A673 (cell line): ENCODE measurements at regions not wholly inside any gene's neighbourhood (a gene's known extent, or its start where the extent isn't known, plus 50 kb on each side); places are given as distances from the start of the nearest gene placed in this dataset.

Experiments used
- BruUV-seq: library from RNA; stranded (reverse); fragments of 400-500 nt; replicated peaks from 2 replicates; lab custom pipeline; 2021; lab: Mats Ljungman, UMichigan
- CTCF ChIA-PET: fragments of 300-600 bp; sonication (Branson Sonifier 250); formaldehyde crosslinking; loops from one replicate; lab custom pipeline; 2022; ENCODE audit warnings: antibody characterized with exemption; lab: Charles Lee
- POLR2A ChIA-PET: fragments of 300-600 bp; sonication (Branson Sonifier 250); formaldehyde crosslinking; loops from one replicate; lab custom pipeline; 2022; ENCODE audit warnings: antibody characterized with exemption; ENCODE audit not compliant: low non-redundant PET; lab: Charles Lee
- DNase-seq: peaks from one replicate; pipeline ENCODE4 v3.0.0-alpha.2; 2015; ENCODE audit warnings: low spot score
- H3K27ac ChIP-seq: fragments of 200-600 bp; sonication (generic); 2 replicates; pipeline ENCODE4 v1.5.1; 2016; ENCODE audit warnings: mixed run types, low read depth, mild to moderate bottlenecking, mixed read lengths, antibody characterized with exemption, low read length; ENCODE audit not compliant: poor library complexity, severe bottlenecking
- H3K27me3 ChIP-seq: fragments of 200-600 bp; sonication (generic); replicated peaks from 2 replicates; pipeline ENCODE4 v1.6.1; 2017; ENCODE audit warnings: mixed run types, low read depth, mild to moderate bottlenecking, mixed read lengths, antibody characterized with exemption, low read length; ENCODE audit not compliant: insufficient read depth, poor library complexity
- H3K36me3 ChIP-seq: fragments of 200-600 bp; sonication (generic); 2 replicates; pipeline ENCODE4 v1.6.1; 2016; ENCODE audit warnings: mixed run types, mild to moderate bottlenecking, mixed read lengths, antibody characterized with exemption, low read length; ENCODE audit not compliant: insufficient read depth, poor library complexity, severe bottlenecking
- H3K4me1 ChIP-seq: fragments of 200-600 bp; sonication (generic); 2 replicates; pipeline ENCODE4 v1.6.1; 2017; ENCODE audit warnings: mixed run types, mild to moderate bottlenecking, mixed read lengths, antibody characterized with exemption, low read length; ENCODE audit not compliant: insufficient read depth, poor library complexity, severe bottlenecking
- H3K4me3 ChIP-seq: fragments of 200-600 bp; sonication (generic); 2 replicates; pipeline ENCODE4 v1.5.1; 2016; ENCODE audit warnings: low read depth, mixed run types, mild to moderate bottlenecking, mixed read lengths, low read length; ENCODE audit not compliant: poor library complexity, severe bottlenecking
- H3K9me3 ChIP-seq: fragments of 200-600 bp; sonication (generic); 2 replicates; pipeline ENCODE4 v1.6.1; 2016; ENCODE audit warnings: mixed run types, low read depth, mild to moderate bottlenecking, mixed read lengths, antibody characterized with exemption, low read length; ENCODE audit not compliant: poor library complexity, severe bottlenecking
- EZH2 ChIP-seq: fragments of 200-600 bp; sonication (generic); IDR thresholded peaks from 2 replicates; pipeline ENCODE4 v1.6.1; 2017; ENCODE audit warnings: borderline replicate concordance, low read depth, mild to moderate bottlenecking, mixed read lengths, antibody characterized with exemption, low read length; ENCODE audit not compliant: poor library complexity, severe bottlenecking
- intact Hi-C: fragments of 100-400 bp; cut with micrococcal nuclease; formaldehyde crosslinking; loops from one replicate; pipeline ENCODE4 v1.10.0; 2022; ENCODE audit not compliant: unreplicated experiment
- TF ChIP-seq, protein P1 (sequence below): fragments of 300-800, 200-600 bp; sonication (generic); conservative IDR thresholded peaks from 2 replicates; pipeline ENCODE4 v1.5.1; 2017; ENCODE audit warnings: low read depth, mild to moderate bottlenecking, antibody characterized with exemption, low read length, moderate library complexity, mixed read lengths

- no TSS peak for BruUV-seq
- no peaks in the 10 kb centered on the region for H3K27me3 ChIP-seq
- H3K4me1 ChIP-seq: no peaks in the 10 kb centered on the region
- intact Hi-C loops: no loop called here
- ChIA-PET POLR2A (no interaction called here), CTCF (no interaction called here)
- no peak for DNase-seq
- no peaks in the 10 kb centered on the region for H3K9me3 ChIP-seq
- no peak overlapping the region for H3K4me3 ChIP-seq
- H3K36me3 ChIP-seq: no peaks in the 10 kb centered on the region
- TF ChIP-seq EZH2: no peak
- TF ChIP-seq, protein P1, sequence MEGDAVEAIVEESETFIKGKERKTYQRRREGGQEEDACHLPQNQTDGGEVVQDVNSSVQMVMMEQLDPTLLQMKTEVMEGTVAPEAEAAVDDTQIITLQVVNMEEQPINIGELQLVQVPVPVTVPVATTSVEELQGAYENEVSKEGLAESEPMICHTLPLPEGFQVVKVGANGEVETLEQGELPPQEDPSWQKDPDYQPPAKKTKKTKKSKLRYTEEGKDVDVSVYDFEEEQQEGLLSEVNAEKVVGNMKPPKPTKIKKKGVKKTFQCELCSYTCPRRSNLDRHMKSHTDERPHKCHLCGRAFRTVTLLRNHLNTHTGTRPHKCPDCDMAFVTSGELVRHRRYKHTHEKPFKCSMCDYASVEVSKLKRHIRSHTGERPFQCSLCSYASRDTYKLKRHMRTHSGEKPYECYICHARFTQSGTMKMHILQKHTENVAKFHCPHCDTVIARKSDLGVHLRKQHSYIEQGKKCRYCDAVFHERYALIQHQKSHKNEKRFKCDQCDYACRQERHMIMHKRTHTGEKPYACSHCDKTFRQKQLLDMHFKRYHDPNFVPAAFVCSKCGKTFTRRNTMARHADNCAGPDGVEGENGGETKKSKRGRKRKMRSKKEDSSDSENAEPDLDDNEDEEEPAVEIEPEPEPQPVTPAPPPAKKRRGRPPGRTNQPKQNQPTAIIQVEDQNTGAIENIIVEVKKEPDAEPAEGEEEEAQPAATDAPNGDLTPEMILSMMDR: no peak
- H3K27ac ChIP-seq: no peak overlapping the region
These were observed 433.3 kb upstream of the SPHKAP start for GRCh38 chr2:228614741-228615140.

DNA sequence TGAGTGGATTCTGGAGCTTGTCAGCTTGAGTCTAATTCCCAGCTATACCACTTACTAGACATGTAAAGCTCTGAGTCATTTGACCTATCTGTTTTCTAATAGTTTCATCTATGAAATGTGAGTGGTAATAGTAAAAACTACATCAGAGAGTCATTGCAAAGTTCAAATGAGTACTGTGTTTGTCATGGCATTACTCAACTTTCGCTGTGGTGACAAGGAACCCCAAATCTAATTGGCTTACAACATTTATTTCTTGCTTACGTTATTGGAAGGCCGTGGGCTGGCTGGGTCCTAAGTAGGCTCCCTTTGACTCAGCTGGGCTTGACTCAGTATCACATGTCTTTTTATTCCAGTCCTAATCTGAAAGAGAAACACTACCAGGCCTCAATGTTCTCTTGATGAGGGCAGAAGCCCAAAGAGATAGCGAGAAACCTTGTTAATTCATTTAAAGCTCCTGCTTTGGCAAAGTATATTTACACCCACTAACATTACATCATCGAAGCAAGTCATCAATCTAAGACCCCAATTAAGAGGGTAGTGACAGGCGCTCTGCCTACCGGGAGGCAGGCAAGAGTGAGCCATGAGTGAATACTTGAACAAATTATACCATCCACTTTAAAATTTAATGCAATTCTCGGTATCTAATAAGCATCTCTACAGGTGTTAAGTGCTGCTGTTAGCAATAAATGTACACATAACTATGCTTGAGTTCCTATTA, 431.8 kb upstream of the SPHKAP start:
- intact Hi-C loops: no loop called here
- no peak for DNase-seq
- no peak overlapping the region for H3K4me3 ChIP-seq
- no TSS peak for BruUV-seq
- no peaks in the 10 kb centered on the region for H3K4me1 ChIP-seq
- ChIA-PET CTCF (no interaction called here), POLR2A (no interaction called here)
- no peaks in the 10 kb centered on the region for H3K36me3 ChIP-seq
- no peak for TF ChIP-seq EZH2
- TF ChIP-seq, protein P1: no peak
- H3K27me3 ChIP-seq: no peaks in the 10 kb centered on the region
- no peaks in the 10 kb centered on the region for H3K9me3 ChIP-seq
- H3K27ac ChIP-seq: no peak overlapping the region

DNA sequence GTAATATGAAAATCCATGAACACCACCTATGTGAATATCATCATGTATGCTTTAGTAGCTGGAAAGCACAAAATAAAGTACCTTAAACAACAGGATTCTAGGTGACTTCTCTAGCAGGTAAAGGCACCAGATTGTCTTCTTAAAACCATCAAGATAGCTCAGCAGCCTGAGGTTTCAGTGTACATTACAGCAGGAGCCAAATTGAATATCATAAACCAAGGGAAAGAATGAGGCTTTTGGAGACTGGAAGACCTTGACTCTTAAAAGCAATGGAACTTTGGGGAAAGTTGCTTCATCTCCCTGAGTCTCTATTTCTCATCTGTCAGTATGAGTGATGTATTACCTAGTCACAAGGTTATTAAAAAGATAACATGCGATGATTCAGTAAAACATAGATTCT, 429.7 kb upstream of the SPHKAP start:
- no peak overlapping the region for H3K27ac ChIP-seq
- no peak for TF ChIP-seq EZH2
- TF ChIP-seq, protein P1: no peak
- DNase-seq: no peak
- no peaks in the 10 kb centered on the region for H3K4me1 ChIP-seq
- ChIA-PET POLR2A (no interaction called here), CTCF (interaction anchor here (0.6 kb wide), 1 partner anchor 487 kb away, joined by 3 read pairs; no protein-coding TSS in a partner anchor)
- intact Hi-C loops: no loop called here
- no peaks in the 10 kb centered on the region for H3K9me3 ChIP-seq
- no peaks in the 10 kb centered on the region for H3K36me3 ChIP-seq
- BruUV-seq: no TSS peak
- no peaks in the 10 kb centered on the region for H3K27me3 ChIP-seq
- no peak overlapping the region for H3K4me3 ChIP-seq
